Glomerular endothelial cell (primary cell): ENCODE measurements at regions not wholly inside any gene's neighbourhood (a gene's known extent, or its start where the extent isn't known, plus 50 kb on each side); places are given as distances from the start of the nearest gene placed in this dataset.

ENCODE experiments used
- DNase-seq: peaks from one replicate; pipeline ENCODE4 v3.0.0-alpha.2; 2011; ENCODE audit warnings: low read depth, low spot score; ENCODE audit errors: extremely low read depth

DNA sequence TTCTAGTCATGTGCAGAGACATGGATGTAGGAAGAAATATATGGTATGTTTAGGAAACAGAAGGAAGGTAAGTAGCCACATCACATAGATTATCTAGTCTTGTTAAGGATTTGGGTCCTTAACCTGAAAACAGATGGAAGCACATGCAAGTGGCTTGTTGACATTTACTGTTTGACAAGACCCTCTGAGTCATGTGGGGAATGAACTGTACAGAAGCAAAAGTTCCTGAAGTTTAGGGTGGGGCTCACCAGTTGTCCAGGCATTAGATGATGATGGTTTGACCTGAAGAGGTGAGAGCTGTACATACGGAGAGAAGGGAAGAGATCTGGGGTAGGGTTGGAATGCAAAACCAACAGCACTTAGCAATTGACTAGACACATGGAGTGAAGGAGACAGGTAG lies 281.1 kb upstream of the GRIP1 start:
- DNase-seq: no peak

DNA sequence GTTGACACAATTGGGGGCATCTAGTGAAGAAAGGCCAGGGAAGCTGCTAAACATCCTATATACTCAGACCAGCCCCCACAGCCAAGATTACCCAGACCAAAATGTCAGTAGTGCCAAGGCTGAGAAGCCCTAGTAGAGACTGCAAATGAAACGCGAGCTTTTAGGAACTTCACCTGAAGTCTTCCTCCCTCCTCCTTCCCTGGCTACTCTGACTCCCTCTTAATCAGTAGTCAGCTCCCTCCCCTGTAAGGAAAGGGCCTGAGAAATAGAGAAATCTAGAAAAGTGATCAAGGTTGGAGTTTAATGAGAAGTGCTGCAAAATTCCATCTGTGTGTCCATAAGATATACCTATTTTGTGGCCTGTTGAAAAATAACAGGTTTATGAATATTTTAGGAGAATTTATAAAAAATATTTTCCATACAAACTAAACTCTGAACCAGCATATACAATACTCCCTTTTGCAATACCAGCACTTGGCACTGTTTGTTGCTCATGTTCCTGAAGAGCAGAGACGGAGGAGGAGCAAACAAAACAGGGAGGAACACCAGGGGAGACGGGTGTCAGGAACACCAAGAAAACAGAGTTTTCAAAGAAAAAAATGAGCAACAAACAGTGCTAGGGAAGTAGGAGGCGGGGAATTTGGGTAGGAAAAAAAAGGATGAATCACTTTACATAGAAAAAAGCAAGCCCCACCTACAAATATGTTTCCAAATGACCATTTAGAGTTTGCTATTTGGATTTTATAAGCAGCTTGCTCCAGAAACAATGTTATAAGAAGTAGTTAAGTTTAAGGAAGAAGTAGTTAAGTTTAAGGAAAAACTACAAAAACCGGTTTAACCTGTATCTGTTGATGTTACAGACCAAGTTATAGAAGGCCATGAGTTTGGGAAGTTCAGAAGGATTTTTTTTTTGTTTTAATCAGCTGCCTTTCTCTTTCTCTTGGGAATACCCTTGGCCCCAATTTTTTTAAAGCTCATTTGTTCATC lies 282.1 kb upstream of the GRIP1 start:
- no peak for DNase-seq

DNA sequence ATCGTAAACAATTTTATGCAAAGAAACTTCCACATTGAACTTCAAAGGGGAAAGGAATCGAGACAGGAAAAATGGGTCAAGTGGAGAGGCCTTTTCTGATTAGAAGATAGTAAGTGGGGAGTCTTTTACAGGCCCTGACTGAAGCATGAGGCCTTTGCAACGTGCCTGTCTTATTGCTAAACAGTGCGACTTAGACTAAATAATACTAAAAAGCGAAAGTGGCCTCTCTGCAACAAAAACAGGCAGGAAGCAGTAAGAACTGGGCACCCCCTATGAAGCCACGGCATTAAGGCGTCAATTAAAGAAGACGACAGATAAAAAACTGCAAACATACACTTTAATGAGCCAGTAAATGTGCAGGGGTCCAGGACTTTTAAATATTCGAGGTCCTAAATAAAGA lies 283.4 kb upstream of the GRIP1 start:
- DNase-seq: no peak

DNA sequence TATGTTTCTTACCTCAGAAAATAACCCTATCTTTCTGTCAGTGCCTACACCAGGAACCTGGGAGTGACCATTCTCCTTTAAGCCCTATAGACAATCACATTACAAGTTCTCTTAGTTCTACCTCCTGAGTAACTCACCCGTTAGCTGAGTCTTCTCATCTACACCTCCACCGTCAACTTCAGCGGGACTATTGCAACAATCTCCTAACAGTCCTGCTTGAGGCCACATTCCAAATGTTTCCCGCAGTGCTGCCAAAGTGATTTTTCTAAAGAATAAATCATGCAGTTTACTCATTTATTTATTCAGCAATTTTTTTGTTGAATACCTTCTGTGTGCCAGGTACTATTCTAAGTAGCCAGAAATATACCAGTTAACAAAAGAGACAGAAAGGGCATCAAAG lies 285.0 kb upstream of the GRIP1 start:
- DNase-seq: no peak

DNA sequence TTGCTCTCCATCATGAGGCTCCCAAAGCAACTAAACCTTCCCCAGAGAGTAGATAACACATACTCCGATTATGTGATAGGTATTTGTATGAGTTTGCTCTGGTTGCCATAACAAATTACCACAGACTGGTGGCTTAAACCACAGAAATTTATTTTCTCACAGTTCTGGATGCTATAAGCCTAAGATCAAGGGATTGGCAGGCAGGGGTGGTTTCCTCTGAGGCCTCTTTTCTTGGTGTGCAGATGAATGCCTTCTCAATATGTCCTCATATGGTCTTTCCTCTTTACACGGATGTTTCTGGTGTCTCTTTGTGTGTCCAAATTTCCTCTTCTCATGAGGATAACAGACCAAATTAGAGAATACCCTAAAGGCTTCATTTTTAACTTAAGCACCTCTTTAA lies 285.8 kb upstream of the GRIP1 start:
- DNase-seq: no peak

DNA sequence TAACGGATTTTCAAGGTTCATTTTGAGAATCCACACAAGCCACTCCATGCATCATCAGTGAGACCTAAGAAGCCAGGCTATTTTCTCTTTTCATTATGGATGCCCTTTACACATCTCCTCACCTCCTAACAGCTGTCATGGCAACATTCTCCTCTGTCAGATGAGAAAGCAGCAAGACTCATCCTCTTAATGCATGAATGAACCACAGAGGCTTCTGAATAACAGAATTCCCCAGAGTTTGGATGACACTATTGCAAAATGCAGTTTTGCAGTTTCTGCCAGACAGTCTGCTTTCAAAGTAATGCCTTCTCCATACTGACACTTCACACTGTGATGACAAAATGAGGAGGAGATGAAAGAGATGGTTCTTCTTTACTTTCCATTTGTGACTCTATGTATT lies 286.7 kb upstream of the GRIP1 start:
- no peak for DNase-seq

DNA sequence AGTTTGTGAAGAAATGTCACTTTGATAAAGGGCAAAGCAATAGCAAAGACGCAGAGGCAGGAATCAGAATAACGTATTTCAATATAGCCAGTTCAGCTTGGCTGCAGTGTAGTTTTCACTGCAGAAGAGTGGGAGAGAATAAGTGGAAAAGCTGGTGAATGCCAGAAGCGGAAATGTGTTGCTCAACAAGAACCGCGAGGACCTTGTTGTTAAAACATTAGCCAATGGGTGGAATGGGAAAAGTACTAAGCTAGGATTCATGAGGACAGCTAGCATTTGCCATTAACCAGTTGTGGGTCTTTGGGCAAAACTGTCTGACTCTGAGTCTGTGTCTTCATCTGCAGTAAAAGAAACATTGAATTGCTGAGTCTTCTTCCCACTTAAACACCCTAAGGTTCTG lies 292.9 kb upstream of the GRIP1 start:
- DNase-seq: no peak

DNA sequence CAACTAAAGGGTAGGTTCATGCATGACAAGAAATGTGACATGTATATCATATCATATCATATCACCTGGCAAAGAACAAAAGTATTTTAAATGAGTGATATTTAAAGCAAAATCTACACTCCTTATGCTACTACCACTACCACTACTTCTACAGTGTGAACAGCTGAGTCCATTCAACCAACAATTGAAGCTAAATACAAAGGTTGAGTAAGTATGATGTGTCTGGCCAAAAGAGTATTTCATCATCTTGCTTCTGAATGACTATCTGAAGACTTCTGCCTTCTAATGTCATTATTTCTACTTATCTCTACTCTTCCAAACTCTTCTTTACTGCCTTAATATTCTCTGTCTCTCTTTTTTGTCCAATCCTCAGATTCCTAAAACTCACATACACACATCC lies 292.6 kb upstream of the CAND1 start:
- DNase-seq: no peak

DNA sequence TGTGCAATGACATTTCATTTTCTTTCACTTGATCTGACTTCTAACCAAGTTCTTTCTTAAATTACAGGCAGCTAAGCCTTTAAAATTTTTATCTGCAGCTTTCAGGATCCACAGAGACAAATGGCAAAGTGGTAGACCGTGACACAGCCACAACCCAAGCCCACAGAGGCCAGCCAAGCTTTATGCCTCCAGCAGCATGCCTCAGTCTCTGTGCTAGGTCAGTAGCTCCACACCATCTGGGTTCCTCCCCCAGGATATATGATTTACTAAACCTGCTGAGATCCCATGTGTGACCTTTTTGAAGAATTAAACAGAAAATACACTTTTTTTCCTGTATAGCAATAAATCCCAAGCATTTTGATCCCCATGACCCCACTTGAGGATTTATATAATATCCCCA lies 290.4 kb upstream of the CAND1 start:
- DNase-seq: no peak

DNA sequence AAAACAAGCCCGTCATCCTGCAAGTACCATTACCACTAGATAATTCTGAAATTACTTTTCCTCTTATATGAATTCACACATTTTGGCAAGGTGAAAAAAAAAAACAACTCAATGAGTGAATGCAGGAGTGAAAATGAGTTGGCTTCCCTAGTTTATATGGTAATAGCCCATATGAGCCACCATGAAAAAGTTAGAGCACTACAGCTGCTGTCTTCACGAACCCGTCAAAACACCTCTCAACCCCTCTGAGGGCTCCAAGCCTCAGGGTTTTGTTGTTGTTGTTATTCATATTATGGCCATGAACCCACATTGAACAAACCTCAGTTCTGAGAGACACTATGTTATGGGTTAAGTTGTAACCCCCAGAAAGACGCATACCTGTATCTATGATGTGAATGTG lies 289.9 kb upstream of the CAND1 start:
- no peak for DNase-seq

DNA sequence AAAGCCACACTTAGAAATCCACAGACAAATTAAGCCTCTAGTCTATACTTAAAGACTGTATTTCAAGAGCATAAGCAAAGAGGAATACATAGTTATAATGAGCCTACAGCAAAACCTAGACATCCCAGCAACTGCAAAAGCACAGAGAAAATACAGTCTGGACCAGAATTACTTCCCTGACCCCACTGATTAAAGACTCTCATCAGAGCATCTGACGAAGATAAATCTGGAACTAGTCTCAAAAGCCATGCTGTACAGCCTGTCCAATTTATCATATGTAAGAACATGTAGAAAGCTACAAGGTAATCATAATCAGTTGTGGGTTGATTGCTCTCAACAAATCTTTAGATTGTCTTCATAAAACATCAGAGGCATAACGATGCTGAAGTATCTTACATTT lies 285.1 kb upstream of the CAND1 start:
- no peak for DNase-seq

DNA sequence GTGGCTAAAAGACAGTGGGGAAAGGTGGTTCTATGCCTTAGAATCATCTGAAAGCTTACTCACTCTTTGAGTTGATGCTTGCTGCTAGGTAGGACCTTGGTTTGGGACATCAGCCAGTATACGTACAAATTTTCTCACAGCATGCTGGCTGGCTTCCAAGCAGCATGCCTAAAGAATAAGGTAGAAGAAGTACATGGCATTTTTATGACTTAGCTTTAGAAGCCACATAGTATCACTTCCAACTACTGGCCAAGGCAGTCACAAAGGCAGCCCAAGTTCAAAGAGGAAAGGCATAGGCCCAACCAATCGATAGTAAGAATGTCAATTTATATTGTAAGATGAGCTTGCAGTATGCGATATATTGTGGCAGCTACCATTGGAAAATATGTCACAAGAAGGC lies 284.2 kb upstream of the CAND1 start:
- no peak for DNase-seq

DNA sequence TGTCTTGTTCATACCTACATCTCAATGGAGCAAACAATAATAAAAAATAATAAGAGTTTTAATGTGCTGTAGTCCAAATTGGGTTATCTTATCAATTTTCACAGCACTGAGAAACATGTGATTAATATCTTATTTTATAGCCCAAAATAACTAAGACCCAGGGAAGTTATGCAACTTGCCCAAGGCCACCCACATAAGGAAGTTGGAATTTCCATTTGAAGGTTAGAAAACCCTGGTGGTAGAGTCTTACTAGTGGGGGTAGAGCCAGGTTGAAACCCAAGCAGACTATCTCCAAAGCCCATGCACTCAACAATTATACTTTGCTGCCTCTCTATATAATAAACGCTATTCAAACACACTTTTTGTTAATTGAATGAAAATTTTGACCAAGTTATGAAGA lies 270.0 kb upstream of the CAND1 start:
- DNase-seq: no peak

DNA sequence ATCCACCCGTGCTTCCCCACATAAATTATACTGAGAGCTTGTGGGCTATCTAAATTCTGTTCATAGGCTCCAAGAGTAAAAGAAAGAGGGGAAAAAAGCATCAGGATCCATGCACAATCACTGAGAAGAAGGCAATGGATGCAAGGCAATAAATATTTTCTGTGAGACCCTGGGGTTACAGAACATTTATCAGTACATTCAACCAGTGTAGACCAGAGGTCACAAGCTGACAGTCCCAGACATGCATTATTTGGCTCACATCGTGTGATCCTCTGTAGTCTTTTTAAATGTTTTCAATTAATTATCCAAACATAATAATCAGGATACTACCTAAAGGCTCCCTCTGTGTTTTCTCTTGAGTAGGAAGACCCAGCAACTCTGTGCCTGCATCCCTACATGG lies 267.9 kb upstream of the CAND1 start:
- no peak for DNase-seq

DNA sequence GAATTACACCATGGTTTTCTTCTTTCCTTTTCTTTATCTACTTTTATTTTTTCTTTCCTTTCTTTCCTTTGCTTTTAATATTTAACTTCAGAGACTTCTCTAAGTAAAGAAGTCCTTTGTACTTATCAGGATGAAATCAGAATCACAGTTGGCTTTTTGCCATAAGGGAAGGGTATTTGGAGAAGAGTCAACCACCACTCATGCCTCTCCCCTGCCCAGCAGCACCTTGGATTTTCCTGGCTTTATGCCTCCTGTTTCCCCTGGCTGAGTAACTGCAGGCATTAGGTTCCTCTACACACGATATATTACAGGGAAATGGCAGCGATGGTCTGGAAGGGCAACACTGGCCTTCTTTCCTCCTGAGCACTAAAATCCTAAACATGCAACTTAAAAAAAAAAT lies 266.4 kb upstream of the CAND1 start:
- no peak for DNase-seq

DNA sequence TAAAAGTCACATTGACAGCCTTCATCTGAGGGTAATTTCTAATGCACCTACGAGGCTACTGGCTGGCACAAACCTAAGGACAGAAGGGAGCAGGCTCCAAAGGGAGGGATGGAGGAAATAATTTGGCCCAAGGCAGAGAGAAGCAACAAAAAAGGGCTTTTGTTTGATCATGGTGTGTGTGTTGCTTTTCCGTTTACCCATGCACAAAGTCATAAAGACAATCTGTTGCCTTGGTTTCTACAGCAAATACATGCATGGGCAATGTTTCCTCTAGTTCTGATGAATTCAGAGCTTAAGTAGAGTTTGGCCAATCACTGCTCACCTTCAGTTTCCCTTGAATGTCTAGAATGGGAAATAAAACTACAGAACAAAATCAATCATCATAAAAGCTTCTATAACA lies 262.5 kb upstream of the CAND1 start:
- no peak for DNase-seq

DNA sequence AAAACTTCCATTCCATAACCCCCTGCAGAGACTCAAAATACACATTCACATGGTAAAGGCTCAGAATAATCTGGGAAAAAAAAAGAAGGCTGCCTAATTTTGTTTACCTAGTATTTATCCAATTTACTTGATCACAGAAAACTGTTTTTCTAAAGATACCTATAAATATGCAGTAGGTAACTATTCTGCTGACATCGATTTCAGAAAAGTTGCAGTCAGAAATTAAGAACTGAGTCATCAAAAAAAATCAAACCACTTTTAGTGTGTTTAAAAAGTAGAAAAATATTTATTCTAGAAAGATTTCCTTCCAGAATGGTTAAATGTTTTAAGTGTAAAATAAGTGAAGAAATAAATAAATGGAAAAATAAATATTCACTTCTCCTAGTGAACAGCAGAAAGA lies 254.5 kb upstream of the CAND1 start:
- DNase-seq: no peak

DNA sequence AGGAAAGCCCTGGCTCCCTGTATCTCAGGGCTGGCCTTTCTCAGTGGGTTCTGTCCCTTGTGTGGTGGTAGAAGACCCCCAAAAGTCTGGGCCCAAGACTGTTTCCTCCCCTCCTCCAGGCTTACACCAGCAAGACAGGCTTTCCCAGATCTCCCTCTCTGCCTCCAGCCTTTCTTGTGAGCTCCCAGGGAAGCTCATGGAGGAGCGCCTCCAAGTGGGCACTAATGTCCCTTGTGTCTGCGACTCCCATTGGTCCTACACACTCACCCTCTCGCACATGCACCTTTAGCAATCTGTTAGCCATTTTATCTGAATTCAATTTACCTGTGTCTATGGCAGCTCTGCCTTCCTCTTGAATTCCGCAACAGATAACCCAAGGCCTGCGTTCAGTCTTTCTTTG lies 251.1 kb upstream of the CAND1 start:
- no peak for DNase-seq

DNA sequence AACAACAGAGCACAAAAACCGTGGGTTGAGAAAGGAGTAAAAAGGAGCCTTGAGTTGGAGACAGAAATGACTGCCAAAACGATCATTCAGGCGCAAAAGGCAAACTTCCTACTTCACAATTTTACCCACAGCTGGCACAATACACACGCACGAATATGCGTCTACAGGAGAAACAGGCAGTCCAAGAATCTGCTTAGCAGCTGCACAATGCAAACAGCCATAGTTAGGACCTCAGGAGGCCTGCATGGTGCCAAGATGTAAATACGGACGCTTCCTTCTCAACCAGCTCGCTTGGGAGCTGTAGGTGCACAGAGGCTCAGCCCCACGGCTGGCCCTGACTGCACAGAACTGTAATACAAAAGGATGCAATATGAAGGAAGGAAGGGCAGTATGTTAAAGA lies 250.1 kb upstream of the CAND1 start:
- no peak for DNase-seq

DNA sequence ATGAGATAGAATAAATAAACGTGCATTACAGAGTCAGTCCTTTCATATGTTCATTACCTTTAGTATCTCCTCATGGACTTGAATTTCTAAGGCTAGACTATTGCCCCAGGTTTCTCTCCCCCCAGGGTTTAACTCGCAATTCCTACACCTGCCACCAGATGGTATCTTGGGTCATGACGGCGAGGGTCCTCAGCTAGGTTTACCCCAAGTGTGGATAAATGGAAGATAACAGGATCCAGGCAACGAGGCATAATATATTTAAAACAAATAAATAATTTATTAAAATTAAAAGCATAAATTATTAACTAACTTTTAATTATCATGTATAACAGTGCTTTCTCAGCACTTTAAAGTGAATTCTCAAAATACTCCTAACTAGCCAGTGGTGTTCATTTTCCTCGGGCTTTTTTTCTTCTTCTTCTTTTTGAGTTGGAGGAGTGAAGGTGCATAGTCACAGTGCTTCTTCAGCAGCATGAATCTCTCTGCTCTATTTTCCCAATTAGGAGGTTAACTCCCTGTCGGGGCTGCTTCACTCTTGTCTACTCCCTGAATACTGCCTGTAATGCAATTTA lies 243.5 kb upstream of the CAND1 start:
- DNase-seq: no peak

DNA sequence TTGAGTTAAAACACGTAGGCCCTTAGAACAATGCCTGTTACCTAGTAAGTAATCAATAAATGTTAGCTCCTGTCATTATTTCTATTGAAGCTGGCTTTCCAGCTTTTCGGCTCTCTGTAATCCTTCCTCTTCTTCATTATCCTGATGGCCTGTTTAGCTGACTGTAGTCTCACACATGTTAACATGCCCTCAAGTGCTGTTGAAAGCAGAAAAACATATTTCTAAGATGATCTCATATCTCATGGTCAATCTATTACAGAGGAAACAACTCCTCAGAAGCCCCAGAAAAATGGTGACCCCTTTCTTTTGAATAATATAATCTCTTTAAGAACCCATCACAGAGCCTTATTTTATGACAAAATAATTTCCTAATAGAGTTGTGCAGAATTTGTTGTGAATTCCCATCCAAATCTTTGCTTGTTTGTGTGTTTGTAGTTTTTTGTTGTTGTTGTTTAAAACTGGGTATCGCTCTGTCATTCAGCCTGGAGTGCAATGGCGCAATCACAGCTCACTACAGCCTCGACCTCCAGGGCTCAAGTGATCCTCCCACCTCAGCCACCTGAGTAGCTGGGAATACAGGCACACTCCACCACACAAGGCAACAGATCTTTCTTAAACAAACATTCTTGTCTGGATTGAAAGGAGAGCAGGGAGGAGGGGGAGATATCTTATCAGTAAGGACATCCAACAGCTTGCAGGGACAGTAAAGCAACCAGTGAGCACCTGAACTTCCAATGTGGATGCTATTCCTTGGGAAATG lies 242.5 kb upstream of the CAND1 start:
- DNase-seq: no peak

DNA sequence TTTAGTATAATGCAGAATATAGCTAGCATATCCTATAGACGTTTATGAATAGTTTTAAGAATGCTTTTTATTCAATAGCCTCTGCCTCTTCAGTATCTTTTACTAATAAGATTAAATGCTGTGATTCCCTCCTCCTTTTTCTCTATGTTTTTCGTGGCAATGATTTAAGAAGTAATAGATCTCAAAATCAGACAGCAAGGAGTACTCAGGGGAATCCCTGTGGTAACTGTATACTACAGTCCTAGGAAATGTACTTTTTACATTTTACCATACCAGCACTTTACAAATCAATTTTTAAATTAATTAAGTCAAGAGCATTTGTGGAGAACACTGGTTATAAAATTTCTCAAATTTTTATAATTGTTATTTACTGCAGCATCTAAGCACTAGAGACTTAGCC lies 240.6 kb upstream of the CAND1 start:
- no peak for DNase-seq
